ENCODE measurements at regions not wholly inside any gene's neighbourhood (a gene's known extent, or its start where the extent isn't known, plus 50 kb on each side); places are given as distances from the start of the nearest gene placed in this dataset.
A peak's percentile ranks its signal among the peaks of the same experiment; 100 is the strongest.

DNA sequence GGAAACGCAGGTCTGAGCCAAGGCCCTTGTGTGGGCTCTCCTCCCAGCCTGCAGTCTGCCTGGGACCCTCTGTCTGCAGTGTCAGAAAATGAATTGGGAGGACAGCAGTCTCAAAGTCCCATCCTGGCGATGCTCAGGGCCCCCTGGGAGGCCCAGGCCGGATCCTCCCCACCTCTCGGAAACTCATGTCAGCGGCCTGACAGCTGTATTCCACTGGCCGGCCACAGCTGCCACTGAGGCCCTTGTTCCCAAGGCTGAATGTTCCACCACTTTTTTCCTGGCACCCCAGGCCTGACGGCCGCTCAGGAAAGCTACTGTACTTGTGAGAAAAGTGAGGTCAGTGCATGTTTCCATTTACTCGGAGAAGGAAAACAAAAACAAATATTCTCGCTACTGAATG is 180.0 kb downstream of the FGF18 start:
- no peak for FAIRE-seq

DNA sequence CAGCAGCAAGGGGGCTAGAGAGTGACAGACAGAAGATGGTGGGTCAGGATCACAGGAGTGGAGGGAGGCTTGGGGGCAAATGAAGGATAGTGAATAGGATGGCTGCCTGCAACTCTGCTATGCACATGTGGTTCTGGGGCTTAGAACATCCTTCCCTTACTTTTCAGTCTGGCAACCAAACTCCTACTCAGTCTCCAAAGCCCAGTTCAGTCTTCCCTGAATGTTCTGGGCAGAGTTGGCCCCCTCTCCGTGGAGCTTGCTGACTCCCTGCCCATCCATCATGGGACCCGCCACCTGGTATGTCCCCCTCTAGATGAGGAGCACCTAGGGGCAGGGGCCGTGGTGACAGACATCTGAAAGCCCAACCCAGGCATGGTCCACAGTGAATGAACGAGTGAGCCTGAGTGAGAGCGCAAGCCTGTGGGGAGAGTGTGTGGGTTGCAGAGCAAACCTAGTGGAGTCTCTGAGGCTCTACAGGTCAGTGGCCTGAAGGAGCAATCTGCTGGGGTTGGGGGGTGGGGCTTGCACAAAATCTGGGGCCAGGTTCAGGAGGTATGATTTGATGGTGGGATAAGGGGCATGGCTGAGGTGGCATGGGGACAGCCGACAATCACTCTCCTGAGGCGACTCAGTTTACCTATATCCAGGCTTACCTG is 180.6 kb downstream of the FGF18 start:
- no peak for FAIRE-seq
- no peak for DNase-seq (ENCODE audit: insufficient read length, low spot score)

More for the DNA sequence above, 180.0 kb downstream of the FGF18 start:
- no peak for DNase-seq (ENCODE audit: insufficient read length, low spot score)

DNA sequence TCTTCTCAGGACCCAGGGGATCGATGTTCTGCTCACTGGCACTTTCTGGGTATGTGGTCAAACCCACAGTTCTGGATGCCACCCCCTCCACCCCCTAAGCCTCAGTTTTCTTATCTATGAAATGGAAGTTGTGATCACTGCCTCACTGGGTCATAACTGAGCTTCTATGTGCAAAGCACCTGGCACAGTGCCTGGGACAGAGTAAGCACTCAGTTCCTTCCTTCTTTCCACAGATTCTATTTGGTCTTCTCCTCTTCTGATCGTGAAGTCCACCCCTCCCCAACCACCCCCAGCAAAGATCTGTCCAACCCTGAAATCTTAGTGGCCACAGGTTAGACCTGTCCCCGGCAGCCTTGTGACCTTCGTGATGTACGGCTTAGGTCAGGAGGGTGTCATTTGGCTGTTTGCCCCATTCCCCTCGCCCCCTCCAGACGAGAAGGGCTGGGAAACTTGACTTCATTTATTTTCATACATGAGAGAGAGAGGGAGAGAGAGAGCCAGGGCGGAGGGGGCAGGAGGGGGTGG is 181.4 kb downstream of the FGF18 start:
- DNase-seq (ENCODE audit: insufficient read length, low spot score) = no peak
- no peak for FAIRE-seq

GRCh38 chr5:171601266-171601881 is 181.9 kb downstream of the FGF18 start:
- no peak for DNase-seq (ENCODE audit: insufficient read length, low spot score)
- FAIRE-seq = no peak

DNA sequence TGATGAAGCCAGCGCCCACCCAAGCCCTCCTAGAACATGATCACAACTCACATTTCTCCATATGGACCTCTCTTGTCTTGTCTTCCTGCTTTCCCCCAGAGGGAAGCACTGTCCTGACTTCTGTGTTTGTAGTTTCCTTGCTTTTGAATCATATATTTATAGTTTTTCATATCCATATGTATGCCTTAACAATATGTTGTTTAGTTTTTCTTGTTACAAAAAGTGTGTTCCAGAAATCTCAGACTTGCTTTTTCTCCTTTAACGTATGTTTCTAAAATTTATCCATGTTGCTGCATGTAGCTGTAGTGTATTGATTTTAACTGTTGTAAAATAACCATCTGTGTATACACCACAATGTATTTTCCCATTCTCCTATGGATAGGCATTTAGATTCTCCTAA is 182.0 kb upstream of the SMIM23 start:
- DNase-seq (ENCODE audit: insufficient read length, low spot score) (no peak), FAIRE-seq (no peak)

- no peak for FAIRE-seq
- DNase-seq (ENCODE audit: insufficient read length, low spot score) = no peak
Measured at GRCh38 chr5:171604195-171604594, 181.4 kb upstream of the SMIM23 start.

- no peak for DNase-seq (ENCODE audit: insufficient read length, low spot score)
- peak; percentile 48 for FAIRE-seq
Measured at GRCh38 chr5:171606414-171607024, 179.1 kb upstream of the SMIM23 start.

- DNase-seq (ENCODE audit: insufficient read length, low spot score) = no peak
- no peak for FAIRE-seq
Measured at GRCh38 chr5:171607863-171608262, 177.8 kb upstream of the SMIM23 start.

GRCh38 chr5:171609806-171610452 is 175.7 kb upstream of the SMIM23 start:
- FAIRE-seq = no peak
- no peak for DNase-seq (ENCODE audit: insufficient read length, low spot score)

- FAIRE-seq (no peak), DNase-seq (ENCODE audit: insufficient read length, low spot score) (no peak)
Measured at GRCh38 chr5:171610686-171611085, 174.9 kb upstream of the SMIM23 start.

GRCh38 chr5:171612749-171613148 is 172.9 kb upstream of the SMIM23 start:
- no peak for FAIRE-seq
- DNase-seq (ENCODE audit: insufficient read length, low spot score) = no peak

- FAIRE-seq = no peak
Measured at GRCh38 chr5:171614511-171614910, 171.1 kb upstream of the SMIM23 start.

GRCh38 chr5:171614971-171615653 is 170.5 kb upstream of the SMIM23 start:
- DNase-seq (ENCODE audit: insufficient read length, low spot score) (no peak), FAIRE-seq (no peak)

More at GRCh38 chr5:171614511-171614910, 171.1 kb upstream of the SMIM23 start:
- no peak for DNase-seq (ENCODE audit: insufficient read length, low spot score)

GRCh38 chr5:171615705-171616640 is 169.6 kb upstream of the SMIM23 start:
- FAIRE-seq (no peak), DNase-seq (ENCODE audit: insufficient read length, low spot score) (no peak)

GRCh38 chr5:171617266-171617665 is 168.4 kb upstream of the SMIM23 start:
- FAIRE-seq (no peak), DNase-seq (ENCODE audit: insufficient read length, low spot score) (no peak)

DNA sequence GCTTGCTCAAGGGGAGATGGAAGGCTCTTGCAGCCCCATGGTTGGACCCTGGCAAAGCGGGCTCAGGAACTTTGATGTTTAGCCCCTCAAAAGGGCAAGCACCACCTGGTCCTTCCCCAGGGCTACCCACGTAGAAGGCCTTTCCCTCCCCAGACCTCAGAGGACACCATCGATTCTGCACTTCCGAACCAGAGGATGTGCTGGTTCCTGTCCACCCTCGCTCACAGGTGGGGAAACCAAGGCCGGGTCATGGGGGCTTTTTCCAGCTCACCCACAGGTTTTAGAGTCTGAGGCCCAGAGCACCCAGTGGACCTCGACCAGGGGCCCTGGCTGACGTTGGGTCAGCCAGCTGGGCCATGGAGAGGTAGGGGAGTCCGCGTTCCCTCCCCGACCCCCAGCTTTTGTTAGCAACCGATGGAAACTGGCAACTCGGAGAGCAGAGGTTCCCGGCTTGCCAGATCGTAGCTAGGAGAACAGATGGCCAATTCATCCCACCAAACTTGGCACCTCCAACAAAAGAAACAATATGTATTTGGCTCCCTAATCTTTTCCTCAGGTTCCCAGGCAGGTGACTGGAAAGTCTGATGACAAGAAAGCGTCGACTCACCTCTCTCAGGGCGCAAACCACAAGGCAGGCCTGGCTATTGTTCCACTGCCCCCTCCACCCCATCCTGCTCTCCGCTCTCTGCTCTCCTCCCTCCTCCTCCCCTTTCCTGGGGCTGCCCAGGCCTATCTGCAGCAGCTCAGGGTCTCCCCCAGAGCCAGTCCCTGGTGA is 167.6 kb upstream of the SMIM23 start:
- FAIRE-seq (no peak), DNase-seq (ENCODE audit: insufficient read length, low spot score) (no peak)

- FAIRE-seq (no peak), DNase-seq (ENCODE audit: insufficient read length, low spot score) (no peak)
Measured at GRCh38 chr5:171619196-171619595, 166.4 kb upstream of the SMIM23 start.

DNA sequence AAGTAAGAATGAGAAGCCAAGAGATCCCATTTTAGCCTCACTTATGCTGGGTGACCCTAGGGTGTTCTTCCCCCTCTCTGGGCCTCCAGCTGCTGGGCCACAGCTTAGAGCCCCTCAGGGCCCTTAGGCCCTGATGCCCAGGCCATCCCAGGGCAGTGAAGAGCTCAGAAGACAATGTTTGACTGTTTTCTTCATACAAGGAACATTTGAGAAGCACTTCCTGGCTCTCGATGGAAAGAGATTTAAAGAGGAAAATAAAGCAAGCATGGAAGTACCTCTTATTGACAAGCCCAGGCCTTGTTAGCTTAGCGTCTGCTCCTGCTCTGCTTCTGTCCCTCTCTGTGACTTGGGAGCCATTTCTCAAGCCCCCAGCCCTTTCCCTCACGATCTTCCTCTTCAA is 165.9 kb upstream of the SMIM23 start:
- no peak for FAIRE-seq
- DNase-seq (ENCODE audit: insufficient read length, low spot score) = no peak

DNA sequence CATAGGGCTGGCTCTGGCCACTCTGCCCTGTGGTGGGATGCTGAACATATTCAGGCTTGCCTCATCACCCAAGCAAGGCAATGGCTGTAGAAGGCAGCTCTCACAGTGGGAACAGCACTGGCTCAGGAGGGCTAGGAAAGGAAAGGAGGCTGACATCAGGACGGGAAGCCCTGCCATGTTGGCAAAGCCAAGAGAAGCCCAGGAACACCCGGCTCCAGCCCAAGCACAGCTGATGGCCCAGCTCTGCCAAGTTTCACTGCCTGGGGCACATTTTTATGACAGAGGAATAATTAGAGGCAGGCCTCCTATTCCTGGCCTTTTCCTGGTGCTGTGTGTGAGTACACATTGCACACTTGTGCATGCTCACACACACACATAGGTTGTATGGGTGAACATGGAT is 163.6 kb upstream of the SMIM23 start:
- DNase-seq (ENCODE audit: insufficient read length, low spot score) (no peak), FAIRE-seq (no peak)
